ENCODE measurements at regions not wholly inside any gene's neighbourhood (a gene's known extent, or its start where the extent isn't known, plus 50 kb on each side); places are given as distances from the start of the nearest gene placed in this dataset.

GRCh38 chr7:130939321-130940095, 205.5 kb upstream of the KLF14 start:
- Histone ChIP-seq H3K79me2 (ENCODE audit: insufficient read depth, low read length) (peaks cover 100% of the 10 kb centered on the region), H3K4me1 (ENCODE audit: insufficient read depth, low read length) (0 out of 2 replicates have a peak, but pooled peaks cover 3% of the 10 kb centered on the region), H3K36me3 (ENCODE audit: insufficient read depth, low read length) (peaks cover 80% of the 10 kb centered on the region), H4K20me1 (ENCODE audit: insufficient read depth, low read length) (peaks cover 82% of the 10 kb centered on the region), H3K27me3 (ENCODE audit: insufficient read depth, low read length, poor library complexity) (no peaks in the 10 kb centered on the region), H3K9me3 (ENCODE audit: insufficient read depth, low read length, severe bottlenecking) (no peaks in the 10 kb centered on the region), H3K27ac (ENCODE audit: low read length) (no peak overlapping the region), H3K4me3 (ENCODE audit: low read depth in 1 of 2, low read length in 2 of 2) (no peak overlapping the region), H3K9ac (ENCODE audit: low read depth, low read length) (no peak overlapping the region), H3K4me2 (ENCODE audit: insufficient read depth, low read length) (no peak overlapping the region), H2AFZ (ENCODE audit: low read depth, low read length) (no peak overlapping the region)
- DNase-seq (no peak), ATAC-seq (ENCODE audit: insufficient read depth, low read depth) (no peak)
- TF ChIP-seq EZH2 (IDR thresholded peaks at IDR 0.05; ENCODE audit: borderline replicate concordance, low read depth, low read length, severe bottlenecking) (no peak), CTCF (IDR thresholded peaks at IDR 0.05; ENCODE audit: borderline replicate concordance, extremely low read depth, low read length, poor library complexity, severe bottlenecking) (no peak)

- Histone ChIP-seq H3K9me3 (ENCODE audit: insufficient read depth, low read length, severe bottlenecking) (no peaks in the 10 kb centered on the region), H3K4me2 (ENCODE audit: insufficient read depth, low read length) (no peak overlapping the region), H3K27me3 (ENCODE audit: insufficient read depth, low read length, poor library complexity) (no peaks in the 10 kb centered on the region), H3K79me2 (ENCODE audit: insufficient read depth, low read length) (peaks cover 100% of the 10 kb centered on the region), H3K4me3 (ENCODE audit: low read depth in 1 of 2, low read length in 2 of 2) (no peak overlapping the region), H3K4me1 (ENCODE audit: insufficient read depth, low read length) (0 out of 2 replicates have a peak, but pooled peaks cover 3% of the 10 kb centered on the region), H2AFZ (ENCODE audit: low read depth, low read length) (no peak overlapping the region), H4K20me1 (ENCODE audit: insufficient read depth, low read length) (peaks cover 81% of the 10 kb centered on the region), H3K36me3 (ENCODE audit: insufficient read depth, low read length) (peaks cover 85% of the 10 kb centered on the region), H3K27ac (ENCODE audit: low read length) (no peak overlapping the region), H3K9ac (ENCODE audit: low read depth, low read length) (no peak overlapping the region)
- TF ChIP-seq EZH2 (IDR thresholded peaks at IDR 0.05; ENCODE audit: borderline replicate concordance, low read depth, low read length, severe bottlenecking) (no peak), CTCF (IDR thresholded peaks at IDR 0.05; ENCODE audit: borderline replicate concordance, extremely low read depth, low read length, poor library complexity, severe bottlenecking) (no peak)
- DNase-seq (no peak), ATAC-seq (ENCODE audit: insufficient read depth, low read depth) (no peak)
Measured at GRCh38 chr7:130940326-130940725, 206.3 kb upstream of the KLF14 start.

- no peak overlapping the region for H3K4me3 ChIP-seq (ENCODE audit: low read depth in 1 of 2, low read length in 2 of 2)
- no peak for TF ChIP-seq EZH2 (IDR thresholded peaks at IDR 0.05; ENCODE audit: borderline replicate concordance, low read depth, low read length, severe bottlenecking)
- H3K27me3 ChIP-seq (ENCODE audit: insufficient read depth, low read length, poor library complexity) = no peaks in the 10 kb centered on the region
- DNase-seq (no peak), ATAC-seq (ENCODE audit: insufficient read depth, low read depth) (no peak)
- no peak overlapping the region for H3K27ac ChIP-seq (ENCODE audit: low read length)
- H3K4me2 ChIP-seq (ENCODE audit: insufficient read depth, low read length) = no peak overlapping the region
- H3K9me3 ChIP-seq (ENCODE audit: insufficient read depth, low read length, severe bottlenecking) = no peaks in the 10 kb centered on the region
- 0 out of 2 replicates have a peak, but pooled peaks cover 5% of the 10 kb centered on the region for H3K4me1 ChIP-seq (ENCODE audit: insufficient read depth, low read length)
- H3K36me3 ChIP-seq (ENCODE audit: insufficient read depth, low read length) = peaks cover 84% of the 10 kb centered on the region
- H2AFZ ChIP-seq (ENCODE audit: low read depth, low read length) = no peak overlapping the region
- peaks cover 79% of the 10 kb centered on the region for H4K20me1 ChIP-seq (ENCODE audit: insufficient read depth, low read length)
- no peak overlapping the region for H3K9ac ChIP-seq (ENCODE audit: low read depth, low read length)
- H3K79me2 ChIP-seq (ENCODE audit: insufficient read depth, low read length) = peaks cover 100% of the 10 kb centered on the region
Measured at GRCh38 chr7:130940907-130941306, 206.9 kb upstream of the KLF14 start.
